ENCODE measurements at regions not wholly inside any gene's neighbourhood (a gene's known extent, or its start where the extent isn't known, plus 50 kb on each side); places are given as distances from the start of the nearest gene placed in this dataset.

DNA sequence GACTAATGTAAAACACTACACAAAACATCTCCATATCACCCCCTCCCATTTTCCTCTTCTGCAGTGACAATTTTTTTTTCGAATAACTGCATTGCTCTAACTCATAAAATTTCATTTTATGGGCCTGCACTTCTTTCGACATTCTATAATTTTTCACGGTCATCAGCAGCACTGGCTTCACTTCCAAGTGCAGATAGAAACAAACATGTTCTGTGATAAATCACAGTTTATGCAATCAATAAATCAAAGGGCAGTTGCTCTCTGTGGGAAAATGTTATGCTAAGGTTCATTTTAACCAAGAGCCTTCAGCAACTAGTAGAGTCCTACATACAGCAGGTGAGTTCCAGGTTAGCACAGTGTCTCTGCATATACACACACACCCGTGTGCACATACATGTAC, 100.1 kb downstream of the GPAM start:
- no peak overlapping the region for H3K27ac ChIP-seq
- H3K4me3 ChIP-seq = no peak overlapping the region
- H3K4me1 ChIP-seq = peaks cover 0 to 9% (median 0%) of the 10 kb centered on the region in 4 donors
- no peaks in the 10 kb centered on the region for H3K27me3 ChIP-seq
- H3K9me3 ChIP-seq = no peaks in the 10 kb centered on the region
- 81 to 90% methylated on average over 4 of the region's 4 CpGs for WGBS, 2 donors
- no peak for ATAC-seq (ENCODE audit: low FRiP score in 2 of 2)
- no peak for DNase-seq
- TF ChIP-seq EP300 (IDR thresholded peaks at IDR 0.05) = no peak
- no peaks in the 10 kb centered on the region for H3K36me3 ChIP-seq

- no peaks in the 10 kb centered on the region for H3K4me1 ChIP-seq
- no peak for TF ChIP-seq POLR2AphosphoS5 (IDR thresholded peaks at IDR 0.05)
- TF ChIP-seq POLR2A (IDR thresholded peaks at IDR 0.05) = no peak
- TF ChIP-seq, protein P1, sequence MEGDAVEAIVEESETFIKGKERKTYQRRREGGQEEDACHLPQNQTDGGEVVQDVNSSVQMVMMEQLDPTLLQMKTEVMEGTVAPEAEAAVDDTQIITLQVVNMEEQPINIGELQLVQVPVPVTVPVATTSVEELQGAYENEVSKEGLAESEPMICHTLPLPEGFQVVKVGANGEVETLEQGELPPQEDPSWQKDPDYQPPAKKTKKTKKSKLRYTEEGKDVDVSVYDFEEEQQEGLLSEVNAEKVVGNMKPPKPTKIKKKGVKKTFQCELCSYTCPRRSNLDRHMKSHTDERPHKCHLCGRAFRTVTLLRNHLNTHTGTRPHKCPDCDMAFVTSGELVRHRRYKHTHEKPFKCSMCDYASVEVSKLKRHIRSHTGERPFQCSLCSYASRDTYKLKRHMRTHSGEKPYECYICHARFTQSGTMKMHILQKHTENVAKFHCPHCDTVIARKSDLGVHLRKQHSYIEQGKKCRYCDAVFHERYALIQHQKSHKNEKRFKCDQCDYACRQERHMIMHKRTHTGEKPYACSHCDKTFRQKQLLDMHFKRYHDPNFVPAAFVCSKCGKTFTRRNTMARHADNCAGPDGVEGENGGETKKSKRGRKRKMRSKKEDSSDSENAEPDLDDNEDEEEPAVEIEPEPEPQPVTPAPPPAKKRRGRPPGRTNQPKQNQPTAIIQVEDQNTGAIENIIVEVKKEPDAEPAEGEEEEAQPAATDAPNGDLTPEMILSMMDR (IDR thresholded peaks at IDR 0.05) = no peak
- no peak for TF ChIP-seq EP300 (IDR thresholded peaks at IDR 0.05)
- H3K36me3 ChIP-seq = no peaks in the 10 kb centered on the region
- H3K9me3 ChIP-seq = no peaks in the 10 kb centered on the region
- ATAC-seq (ENCODE audit: low FRiP score in 2 of 2) = no peak
- DNase-seq = peak in 1 of 2 donors; percentile 3
- H3K27ac ChIP-seq = no peak overlapping the region
- WGBS, 2 donors = 81% methylated on average over 5 to 10 of the region's 10 CpGs
- no peak overlapping the region for H3K4me3 ChIP-seq
- no peaks in the 10 kb centered on the region for H3K27me3 ChIP-seq
These were observed 95.6 kb downstream of the GPAM start for GRCh38 chr10:112087953-112088456.

GRCh38 chr10:112091703-112092102, 91.9 kb downstream of the GPAM start:
- WGBS, 2 donors = 72 to 78% methylated on average over 1 of the region's 1 CpG
- TF ChIP-seq POLR2AphosphoS5 (IDR thresholded peaks at IDR 0.05) = no peak
- TF ChIP-seq EP300 (IDR thresholded peaks at IDR 0.05) = no peak
- TF ChIP-seq, protein P1 (IDR thresholded peaks at IDR 0.05) = no peak
- H3K27me3 ChIP-seq = no peaks in the 10 kb centered on the region

DNA sequence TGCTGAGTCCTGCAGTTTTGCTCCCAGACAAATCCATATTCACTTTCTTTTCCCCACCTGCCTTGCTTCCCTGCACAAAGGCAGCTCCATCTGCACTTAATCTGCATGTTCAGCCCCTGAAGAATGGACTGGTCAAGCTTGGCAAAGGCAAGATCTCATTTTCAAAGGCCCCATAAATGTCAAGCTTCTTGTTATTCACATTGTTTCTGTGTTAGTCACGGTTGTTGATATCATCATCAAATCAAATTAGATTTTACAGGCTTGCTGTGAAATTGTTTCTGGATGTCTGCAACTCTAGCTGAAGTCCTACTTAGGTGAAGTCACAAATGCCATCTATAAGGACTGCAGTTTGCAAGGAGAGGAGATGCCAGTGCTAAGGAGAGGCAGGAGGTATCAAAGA, 91.0 kb downstream of the GPAM start:
- Histone ChIP-seq H3K4me3 (no peak overlapping the region), H3K27ac (no peak overlapping the region), H3K4me1 (no peaks in the 10 kb centered on the region), H3K27me3 (no peaks in the 10 kb centered on the region), H3K9me3 (no peaks in the 10 kb centered on the region), H3K36me3 (no peaks in the 10 kb centered on the region)
- DNase-seq (no peak), ATAC-seq (ENCODE audit: low FRiP score in 2 of 2) (no peak)
- WGBS, 2 donors = 85% methylated on average over 1 of the region's 1 CpG
- no peak for TF ChIP-seq POLR2A (IDR thresholded peaks at IDR 0.05)
- TF ChIP-seq POLR2AphosphoS5 (IDR thresholded peaks at IDR 0.05) = no peak
- TF ChIP-seq EP300 (IDR thresholded peaks at IDR 0.05) = no peak
- TF ChIP-seq, protein P1 (IDR thresholded peaks at IDR 0.05) = no peak

More at GRCh38 chr10:112091703-112092102, 91.9 kb downstream of the GPAM start:
- Histone ChIP-seq H3K9me3 (no peaks in the 10 kb centered on the region), H3K36me3 (no peaks in the 10 kb centered on the region), H3K4me3 (no peak overlapping the region), H3K4me1 (no peaks in the 10 kb centered on the region), H3K27ac (no peak overlapping the region)
- no peak for DNase-seq
- no peak for ATAC-seq (ENCODE audit: low FRiP score in 2 of 2)

- Histone ChIP-seq H3K27me3 (no peaks in the 10 kb centered on the region), H3K27ac (no peak overlapping the region), H3K36me3 (no peaks in the 10 kb centered on the region), H3K4me3 (no peak overlapping the region), H3K4me1 (no peaks in the 10 kb centered on the region), H3K9me3 (no peaks in the 10 kb centered on the region)
- DNase-seq (no peak), ATAC-seq (ENCODE audit: low FRiP score in 2 of 2) (no peak)
- TF ChIP-seq, protein P1 (IDR thresholded peaks at IDR 0.05) = no peak
- no peak for TF ChIP-seq POLR2A (IDR thresholded peaks at IDR 0.05)
- no peak for TF ChIP-seq POLR2AphosphoS5 (IDR thresholded peaks at IDR 0.05)
- TF ChIP-seq EP300 (IDR thresholded peaks at IDR 0.05) = no peak
- 82 to 93% methylated on average over 3 of the region's 3 CpGs for WGBS, 2 donors
These were observed 88.6 kb downstream of the GPAM start for GRCh38 chr10:112094984-112095383.

Data from upper lobe of left lung (tissue), 6 donors.